ENCODE measurements at regions not wholly inside any gene's neighbourhood (a gene's known extent, or its start where the extent isn't known, plus 50 kb on each side); places are given as distances from the start of the nearest gene placed in this dataset.

GRCh38 chr4:120508036-120508435 is 414.5 kb downstream of the PRDM5 start:
- H3K4me3 ChIP-seq (ENCODE audit: low read depth, low read length): no peak overlapping the region
- H3K36me3 ChIP-seq (ENCODE audit: control insufficient read depth, insufficient read depth, low read length): no peaks in the 10 kb centered on the region
- H3K27me3 ChIP-seq (ENCODE audit: control insufficient read depth, insufficient read depth, low read length): no peaks in the 10 kb centered on the region
- DNase-seq (ENCODE audit: low read depth) (no peak), FAIRE-seq (no peak)
- TF ChIP-seq CTCF (IDR thresholded peaks at IDR 0.05; ENCODE audit: insufficient read depth, low read length, severe bottlenecking): no peak

GRCh38 chr4:120506536-120506935 is 416.0 kb downstream of the PRDM5 start:
- FAIRE-seq (no peak), DNase-seq (ENCODE audit: low read depth) (no peak)
- no peaks in the 10 kb centered on the region for H3K27me3 ChIP-seq (ENCODE audit: control insufficient read depth, insufficient read depth, low read length)
- no peak for TF ChIP-seq CTCF (IDR thresholded peaks at IDR 0.05; ENCODE audit: insufficient read depth, low read length, severe bottlenecking)
- H3K36me3 ChIP-seq (ENCODE audit: control insufficient read depth, insufficient read depth, low read length): no peaks in the 10 kb centered on the region
- H3K4me3 ChIP-seq (ENCODE audit: low read depth, low read length): no peak overlapping the region

GRCh38 chr4:120498678-120499077 is 423.8 kb downstream of the PRDM5 start:
- no peak for TF ChIP-seq CTCF (IDR thresholded peaks at IDR 0.05; ENCODE audit: insufficient read depth, low read length, severe bottlenecking)
- DNase-seq (ENCODE audit: low read depth): no peak
- FAIRE-seq: no peak
- Histone ChIP-seq H3K27me3 (ENCODE audit: control insufficient read depth, insufficient read depth, low read length) (no peaks in the 10 kb centered on the region), H3K36me3 (ENCODE audit: control insufficient read depth, insufficient read depth, low read length) (no peaks in the 10 kb centered on the region), H3K4me3 (ENCODE audit: low read depth, low read length) (no peak overlapping the region)

GRCh38 chr4:120491481-120491880 is 424.8 kb upstream of the MAD2L1 start:
- Histone ChIP-seq H3K27me3 (ENCODE audit: control insufficient read depth, insufficient read depth, low read length) (no peaks in the 10 kb centered on the region), H3K36me3 (ENCODE audit: control insufficient read depth, insufficient read depth, low read length) (no peaks in the 10 kb centered on the region), H3K4me3 (ENCODE audit: low read depth, low read length) (no peak overlapping the region)
- FAIRE-seq: no peak
- no peak for DNase-seq (ENCODE audit: low read depth)
- TF ChIP-seq CTCF (IDR thresholded peaks at IDR 0.05; ENCODE audit: insufficient read depth, low read length, severe bottlenecking): no peak

GRCh38 chr4:120481756-120482155 is 415.1 kb upstream of the MAD2L1 start:
- Histone ChIP-seq H3K27me3 (ENCODE audit: control insufficient read depth, insufficient read depth, low read length) (no peaks in the 10 kb centered on the region), H3K36me3 (ENCODE audit: control insufficient read depth, insufficient read depth, low read length) (no peaks in the 10 kb centered on the region), H3K4me3 (ENCODE audit: low read depth, low read length) (no peak overlapping the region)
- DNase-seq (ENCODE audit: low read depth): no peak
- no peak for FAIRE-seq
- no peak for TF ChIP-seq CTCF (IDR thresholded peaks at IDR 0.05; ENCODE audit: insufficient read depth, low read length, severe bottlenecking)

- no peaks in the 10 kb centered on the region for H3K27me3 ChIP-seq (ENCODE audit: control insufficient read depth, insufficient read depth, low read length)
- FAIRE-seq: no peak
Measured at GRCh38 chr4:120472447-120473131, 405.9 kb upstream of the MAD2L1 start.

More at GRCh38 chr4:120472447-120473131, 405.9 kb upstream of the MAD2L1 start:
- no peaks in the 10 kb centered on the region for H3K36me3 ChIP-seq (ENCODE audit: control insufficient read depth, insufficient read depth, low read length)
- no peak for DNase-seq (ENCODE audit: low read depth)
- TF ChIP-seq CTCF (IDR thresholded peaks at IDR 0.05; ENCODE audit: insufficient read depth, low read length, severe bottlenecking): no peak
- H3K4me3 ChIP-seq (ENCODE audit: low read depth, low read length): no peak overlapping the region
